ENCODE measurements at regions not wholly inside any gene's neighbourhood (a gene's known extent, or its start where the extent isn't known, plus 50 kb on each side); places are given as distances from the start of the nearest gene placed in this dataset.

- no peak for DNase-seq (ENCODE audit: low spot score)
- Histone ChIP-seq H3K27me3 (ENCODE audit: control insufficient read depth in 4 of 4, insufficient read depth in 4 of 4, low read length in 3 of 4) (peaks cover 0 to 2% (median 0%) of the 10 kb centered on the region in 4 donors), H3K9ac (ENCODE audit: low read depth in 1 of 2, low read length in 2 of 2) (no peak overlapping the region), H3K4me3 (ENCODE audit: low read depth in 1 of 3, low read length in 3 of 3) (no peak overlapping the region), H3K27ac (ENCODE audit: low read depth in 1 of 2, low read length in 2 of 2) (no peak overlapping the region), H3K4me1 (ENCODE audit: control insufficient read depth in 4 of 4, insufficient read depth in 4 of 4, low read length in 3 of 4) (no peaks in the 10 kb centered on the region), H3K36me3 (ENCODE audit: control insufficient read depth in 4 of 4, insufficient read depth in 3 of 4, low read depth in 1 of 4, low read length in 3 of 4) (no peaks in the 10 kb centered on the region), H3K9me3 (ENCODE audit: control insufficient read depth in 4 of 4, low read length in 3 of 4) (peaks cover 0 to 3% (median 0%) of the 10 kb centered on the region in 4 donors)
- 80% methylated on average over 3 of the region's 3 CpGs for WGBS
- no peak for TF ChIP-seq HNF4G (IDR thresholded peaks at IDR 0.05)
- TF ChIP-seq, protein P1, sequence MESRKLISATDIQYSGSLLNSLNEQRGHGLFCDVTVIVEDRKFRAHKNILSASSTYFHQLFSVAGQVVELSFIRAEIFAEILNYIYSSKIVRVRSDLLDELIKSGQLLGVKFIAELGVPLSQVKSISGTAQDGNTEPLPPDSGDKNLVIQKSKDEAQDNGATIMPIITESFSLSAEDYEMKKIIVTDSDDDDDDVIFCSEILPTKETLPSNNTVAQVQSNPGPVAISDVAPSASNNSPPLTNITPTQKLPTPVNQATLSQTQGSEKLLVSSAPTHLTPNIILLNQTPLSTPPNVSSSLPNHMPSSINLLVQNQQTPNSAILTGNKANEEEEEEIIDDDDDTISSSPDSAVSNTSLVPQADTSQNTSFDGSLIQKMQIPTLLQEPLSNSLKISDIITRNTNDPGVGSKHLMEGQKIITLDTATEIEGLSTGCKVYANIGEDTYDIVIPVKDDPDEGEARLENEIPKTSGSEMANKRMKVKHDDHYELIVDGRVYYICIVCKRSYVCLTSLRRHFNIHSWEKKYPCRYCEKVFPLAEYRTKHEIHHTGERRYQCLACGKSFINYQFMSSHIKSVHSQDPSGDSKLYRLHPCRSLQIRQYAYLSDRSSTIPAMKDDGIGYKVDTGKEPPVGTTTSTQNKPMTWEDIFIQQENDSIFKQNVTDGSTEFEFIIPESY (IDR thresholded peaks at IDR 0.05): no peak
- TF ChIP-seq YY1 (IDR thresholded peaks at IDR 0.05): no peak
- TF ChIP-seq HNF4A (conservative IDR thresholded peaks at IDR 0.05): no peak
Measured at GRCh38 chr2:118634876-118635275, 212.6 kb downstream of the EN1 start.

DNA sequence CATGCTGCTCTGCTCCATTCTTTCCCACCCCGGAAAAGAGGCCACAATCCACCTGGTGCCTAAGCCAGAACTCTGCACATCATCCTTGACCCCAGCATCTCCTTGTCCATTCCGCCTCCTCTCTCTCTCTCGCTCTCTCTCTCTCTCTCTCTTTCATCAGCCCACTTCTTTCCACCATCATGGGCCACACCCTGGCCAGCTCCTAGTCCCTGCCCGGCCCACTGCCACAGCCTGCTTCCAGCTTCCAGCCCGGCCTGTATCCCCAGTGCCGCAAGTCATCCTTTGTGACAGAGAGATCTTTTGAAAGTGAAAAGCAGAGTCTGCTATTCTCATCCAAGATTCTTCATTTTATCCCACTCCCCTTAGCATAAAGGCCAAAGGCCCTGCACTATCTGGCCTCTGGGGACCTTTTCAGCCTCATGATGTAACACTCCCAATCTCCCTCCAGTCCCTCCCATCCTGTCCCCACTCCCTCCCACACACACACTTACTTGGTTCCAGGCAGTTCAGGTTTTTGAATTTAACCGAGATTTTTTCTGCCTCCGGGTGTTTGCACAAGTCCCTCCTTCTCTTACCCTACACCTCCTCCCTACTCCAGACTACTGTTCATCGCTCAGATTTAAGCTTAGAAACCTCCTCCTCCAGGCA lies 214.0 kb downstream of the EN1 start:
- whole genome bisulfite sequencing: 77% methylated on average over 9 of the region's 9 CpGs
- no peak overlapping the region for H3K9ac ChIP-seq (ENCODE audit: low read depth in 1 of 2, low read length in 2 of 2)
- H3K36me3 ChIP-seq (ENCODE audit: control insufficient read depth in 4 of 4, insufficient read depth in 3 of 4, low read depth in 1 of 4, low read length in 3 of 4): no peaks in the 10 kb centered on the region
- no peak for DNase-seq (ENCODE audit: low spot score)
- H3K9me3 ChIP-seq (ENCODE audit: control insufficient read depth in 4 of 4, low read length in 3 of 4): peaks cover 0 to 3% (median 0%) of the 10 kb centered on the region in 4 donors
- no peak overlapping the region for H3K4me3 ChIP-seq (ENCODE audit: low read depth in 1 of 3, low read length in 3 of 3)
- TF ChIP-seq TAF1 (conservative IDR thresholded peaks at IDR 0.05): no peak
- no peak for TF ChIP-seq NR2F2 (IDR thresholded peaks at IDR 0.05)
- no peak for TF ChIP-seq MAX (IDR thresholded peaks at IDR 0.05)
- no peak for TF ChIP-seq RAD21 (IDR thresholded peaks at IDR 0.05)
- TF ChIP-seq YY1 (IDR thresholded peaks at IDR 0.05): no peak
- no peak for TF ChIP-seq GABPA (IDR thresholded peaks at IDR 0.05 in 1 of 2, conservative IDR thresholded peaks at IDR 0.05 in 1 of 2)
- TF ChIP-seq, protein P1 (IDR thresholded peaks at IDR 0.05): no peak
- no peak for TF ChIP-seq FOXA1 (IDR thresholded peaks at IDR 0.05)
- no peak for TF ChIP-seq EGR1 (IDR thresholded peaks at IDR 0.05; ENCODE audit: low read depth in 2 of 2)
- no peaks in the 10 kb centered on the region for H3K4me1 ChIP-seq (ENCODE audit: control insufficient read depth in 4 of 4, insufficient read depth in 4 of 4, low read length in 3 of 4)
- H3K27ac ChIP-seq (ENCODE audit: low read depth in 1 of 2, low read length in 2 of 2): no peak overlapping the region
- H3K27me3 ChIP-seq (ENCODE audit: control insufficient read depth in 4 of 4, insufficient read depth in 4 of 4, low read length in 3 of 4): peaks cover 0 to 2% (median 0%) of the 10 kb centered on the region in 4 donors

GRCh38 chr2:118632921-118633320 lies 214.5 kb downstream of the EN1 start:
- H3K9me3 ChIP-seq (ENCODE audit: control insufficient read depth in 4 of 4, low read length in 3 of 4): no peaks in the 10 kb centered on the region
- no peak overlapping the region for H3K4me3 ChIP-seq (ENCODE audit: low read depth in 1 of 3, low read length in 3 of 3)
- no peaks in the 10 kb centered on the region for H3K4me1 ChIP-seq (ENCODE audit: control insufficient read depth in 4 of 4, insufficient read depth in 4 of 4, low read length in 3 of 4)
- WGBS: 65% methylated on average over 11 of the region's 11 CpGs
- H3K9ac ChIP-seq (ENCODE audit: low read depth in 1 of 2, low read length in 2 of 2): no peak overlapping the region
- no peaks in the 10 kb centered on the region for H3K36me3 ChIP-seq (ENCODE audit: control insufficient read depth in 4 of 4, insufficient read depth in 3 of 4, low read depth in 1 of 4, low read length in 3 of 4)
- TF ChIP-seq HNF4G (IDR thresholded peaks at IDR 0.05) (no peak), JUND (IDR thresholded peaks at IDR 0.05) (no peak), NR2F2 (IDR thresholded peaks at IDR 0.05) (no peak), TAF1 (conservative IDR thresholded peaks at IDR 0.05) (no peak), FOXA2 (IDR thresholded peaks at IDR 0.05) (no peak), GABPA (IDR thresholded peaks at IDR 0.05 in 1 of 2, conservative IDR thresholded peaks at IDR 0.05 in 1 of 2) (no peak), ATF3 (IDR thresholded peaks at IDR 0.05) (no peak), FOXA1 (IDR thresholded peaks at IDR 0.05) (no peak), RAD21 (IDR thresholded peaks at IDR 0.05) (no peak), YY1 (IDR thresholded peaks at IDR 0.05) (no peak), EGR1 (IDR thresholded peaks at IDR 0.05; ENCODE audit: low read depth in 2 of 2) (no peak), REST (IDR thresholded peaks at IDR 0.05) (no peak), RXRA (IDR thresholded peaks at IDR 0.05) (no peak), HNF4A (conservative IDR thresholded peaks at IDR 0.05) (no peak)
- TF ChIP-seq, protein P1 (IDR thresholded peaks at IDR 0.05): no peak
- H3K27me3 ChIP-seq (ENCODE audit: control insufficient read depth in 4 of 4, insufficient read depth in 4 of 4, low read length in 3 of 4): peaks cover 0 to 2% (median 0%) of the 10 kb centered on the region in 4 donors
- DNase-seq (ENCODE audit: low spot score): no peak
- H3K27ac ChIP-seq (ENCODE audit: low read depth in 1 of 2, low read length in 2 of 2): no peak overlapping the region

Data from liver (tissue), 7 donors.